Thymus (tissue), 11 donors: ENCODE measurements at regions not wholly inside any gene's neighbourhood (a gene's known extent, or its start where the extent isn't known, plus 50 kb on each side); places are given as distances from the start of the nearest gene placed in this dataset.

Experiments used
- DNase-seq, 9 donors: peaks; one replicate each; pipeline ENCODE4 v3.0.0-alpha.2; 2013; ENCODE audit warnings: low spot score in 9 of 9, low read depth in 6 of 9, missing footprints in 1 of 9
- H3K27ac ChIP-seq, 2 donors: one replicate each; pipeline ENCODE4 v1.5.1; 2013; ENCODE audit warnings: control low read depth in 1 of 2, low read depth in 1 of 2, low read length in 1 of 2, mild to moderate bottlenecking in 1 of 2, moderate library complexity in 1 of 2
- H3K27me3 ChIP-seq, 2 donors: one replicate each; pipeline ENCODE4 v1.5.1; 2013; ENCODE audit warnings: low read length in 1 of 2; ENCODE audit not compliant: control insufficient read depth in 2 of 2, insufficient read depth in 1 of 2
- H3K36me3 ChIP-seq, 2 donors: one replicate each; pipeline ENCODE4 v1.5.1; 2013; ENCODE audit warnings: low read length in 1 of 2, mild to moderate bottlenecking in 1 of 2, moderate library complexity in 1 of 2; ENCODE audit not compliant: control insufficient read depth in 2 of 2, insufficient read depth in 2 of 2
- H3K4me1 ChIP-seq, 2 donors: one replicate each; pipeline ENCODE4 v1.5.1; 2013; ENCODE audit warnings: low read length in 2 of 2; ENCODE audit not compliant: control insufficient read depth in 2 of 2, insufficient read depth in 2 of 2
- H3K4me3 ChIP-seq, 2 donors: one replicate each; pipeline ENCODE4 v1.5.1; 2013; ENCODE audit warnings: low read length in 2 of 2, control low read depth in 1 of 2, mild to moderate bottlenecking in 1 of 2
- H3K9me3 ChIP-seq, 2 donors: one replicate each; pipeline ENCODE4 v1.5.1; 2013; ENCODE audit warnings: low read length in 1 of 2, mild to moderate bottlenecking in 1 of 2; ENCODE audit not compliant: control insufficient read depth in 2 of 2, insufficient read depth in 1 of 2
- WGBS: extraction: QIAGEN DNeasy Blood & Tissue Kit; methylation state at CpG from one replicate; pipeline ENCODE4 v1.1.7; 2013; 5-methylcytosine and 5-hydroxymethylcytosine counted together
- donor health status: healthy.

DNA sequence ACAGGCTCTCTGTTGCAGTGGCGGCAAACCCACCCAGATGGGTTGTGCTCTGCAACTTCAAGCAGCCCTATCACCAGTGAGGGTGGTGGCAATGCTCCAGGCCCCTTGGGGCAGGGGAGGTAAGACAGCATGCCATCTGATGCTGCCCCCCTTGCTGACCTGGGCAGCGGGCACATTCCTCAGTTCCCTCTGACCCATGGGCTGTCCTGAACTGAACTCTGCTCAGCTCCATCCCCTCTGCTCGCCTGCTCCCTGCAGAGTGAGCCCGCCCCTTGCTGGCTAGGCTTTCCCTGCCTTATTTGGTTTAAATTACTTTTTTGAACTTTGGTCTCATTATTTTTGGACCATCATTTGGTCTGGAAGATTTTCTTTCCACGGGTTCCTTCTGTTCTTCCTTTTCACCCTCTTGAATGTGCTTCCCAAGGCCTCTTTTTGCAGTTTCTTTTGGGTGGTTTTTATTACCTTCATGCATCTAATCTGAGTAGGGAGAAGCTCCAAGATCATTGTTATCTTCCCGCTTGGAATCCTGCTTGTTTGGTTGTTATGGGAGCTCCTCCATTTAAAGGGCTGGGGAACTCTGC lies 565.4 kb downstream of the TNS1 start:
- 95% methylated on average over 6 of the region's 6 CpGs for WGBS
- no peak overlapping the region for H3K4me3 ChIP-seq
- H3K9me3 ChIP-seq, result no peaks in the 10 kb centered on the region
- no peak overlapping the region for H3K27ac ChIP-seq
- no peaks in the 10 kb centered on the region for H3K36me3 ChIP-seq
- peaks cover 14 to 37% of the 10 kb centered on the region in 2 donors for H3K4me1 ChIP-seq
- no peak for DNase-seq
- no peaks in the 10 kb centered on the region for H3K27me3 ChIP-seq

DNA sequence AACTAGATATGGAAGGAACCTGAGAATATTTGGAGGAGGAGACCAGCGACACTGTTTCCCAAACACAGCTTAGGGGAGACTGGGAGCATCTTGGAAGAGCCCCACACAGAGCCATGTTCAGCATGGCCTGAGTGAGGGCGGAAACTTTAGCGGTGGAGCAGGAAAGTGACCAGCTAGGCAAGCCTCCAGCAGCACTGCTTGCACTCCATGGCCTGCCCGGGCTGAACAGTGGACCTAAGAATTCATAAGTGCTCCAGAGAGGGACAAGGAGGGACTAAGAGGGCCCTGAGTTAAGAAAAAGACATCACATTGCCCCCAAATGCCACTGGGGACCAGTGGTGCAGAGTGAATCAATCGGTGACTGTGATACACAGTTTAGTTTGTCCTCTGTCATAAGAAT lies 566.4 kb downstream of the TNS1 start:
- H3K27me3 ChIP-seq, result no peaks in the 10 kb centered on the region
- DNase-seq, result no peak
- no peaks in the 10 kb centered on the region for H3K9me3 ChIP-seq
- H3K4me1 ChIP-seq, result peaks cover 14 to 43% of the 10 kb centered on the region in 2 donors
- 94% methylated on average over 5 of the region's 5 CpGs for WGBS
- H3K36me3 ChIP-seq, result no peaks in the 10 kb centered on the region
- H3K27ac ChIP-seq, result no peak overlapping the region
- no peak overlapping the region for H3K4me3 ChIP-seq

DNA sequence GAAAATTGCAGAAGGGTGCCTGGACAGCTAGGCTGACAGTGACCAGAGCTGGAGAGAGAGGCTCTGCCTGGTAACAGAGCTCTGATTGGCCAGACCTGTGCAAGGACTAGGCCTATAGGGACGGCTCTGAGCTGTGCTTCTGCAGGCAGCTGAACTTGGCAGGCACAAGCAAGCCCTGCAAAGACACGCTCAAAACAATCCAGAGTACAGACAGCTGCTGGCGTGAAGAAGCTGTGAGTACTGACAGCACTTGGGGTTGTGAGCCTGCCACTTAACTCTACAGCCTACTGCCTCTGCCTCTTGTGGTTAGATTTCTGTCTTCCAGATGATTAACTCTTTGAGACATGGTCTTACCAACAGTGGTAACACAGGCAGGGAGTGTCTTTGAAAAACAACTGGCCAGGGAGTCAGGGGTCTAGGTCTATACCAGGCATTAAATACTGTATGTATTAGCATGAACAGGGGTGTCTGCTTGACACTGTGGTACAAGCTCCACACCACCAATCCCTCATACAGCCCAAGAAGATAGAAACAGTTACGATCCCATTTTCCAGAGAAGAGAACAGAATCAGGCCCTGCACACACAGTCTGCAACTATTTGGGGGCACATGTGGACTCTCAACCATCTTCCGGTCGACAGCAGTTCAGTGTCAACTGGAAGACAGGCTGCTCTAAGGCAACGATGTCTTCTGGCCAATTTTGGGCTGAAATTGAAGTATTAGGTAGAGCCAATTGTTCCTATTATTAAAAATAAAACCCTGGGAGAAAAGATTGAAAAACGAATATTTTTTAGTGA lies 568.4 kb downstream of the TNS1 start:
- Histone ChIP-seq H3K4me1 (peaks cover 14 to 43% of the 10 kb centered on the region in 2 donors), H3K27ac (peak overlapping the region; percentile 68 to 90), H3K27me3 (no peaks in the 10 kb centered on the region), H3K36me3 (no peaks in the 10 kb centered on the region), H3K4me3 (peak overlapping the region in 1 of 2 donors; percentile 12), H3K9me3 (no peaks in the 10 kb centered on the region)
- DNase-seq, result peak; percentile 50 to 92 (median 73)
- 58% methylated on average over 8 of the region's 8 CpGs for WGBS

DNA sequence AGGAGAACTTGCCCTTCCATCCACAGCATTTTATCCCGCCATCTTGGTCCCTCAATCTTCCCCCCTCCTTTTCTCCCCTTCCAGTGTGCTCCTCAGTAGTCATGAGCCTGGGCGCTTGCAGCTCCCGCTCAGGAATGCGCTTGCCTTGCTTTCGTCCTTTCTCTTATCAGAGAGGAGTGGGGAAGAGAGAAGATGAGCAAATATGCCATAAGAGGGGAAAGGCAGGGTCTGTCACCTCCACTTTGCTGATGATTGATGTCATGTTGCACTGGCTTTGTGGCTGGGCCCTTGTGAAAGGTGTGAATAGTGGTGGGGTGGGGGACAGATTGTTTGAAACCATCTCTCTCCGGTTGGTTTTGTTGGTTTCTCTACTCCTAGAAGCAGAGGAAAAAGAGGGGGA lies 569.3 kb downstream of the TNS1 start:
- Histone ChIP-seq H3K36me3 (no peaks in the 10 kb centered on the region), H3K4me3 (peak overlapping the region in 1 of 2 donors; percentile 12), H3K4me1 (peaks cover 14 to 43% of the 10 kb centered on the region in 2 donors), H3K9me3 (no peaks in the 10 kb centered on the region), H3K27me3 (no peaks in the 10 kb centered on the region), H3K27ac (peak overlapping the region; percentile 67 to 90)
- peak in 3 of 9 donors; percentile 4 to 16 (median 11) for DNase-seq
- 82% methylated on average over 6 of the region's 6 CpGs for WGBS

DNA sequence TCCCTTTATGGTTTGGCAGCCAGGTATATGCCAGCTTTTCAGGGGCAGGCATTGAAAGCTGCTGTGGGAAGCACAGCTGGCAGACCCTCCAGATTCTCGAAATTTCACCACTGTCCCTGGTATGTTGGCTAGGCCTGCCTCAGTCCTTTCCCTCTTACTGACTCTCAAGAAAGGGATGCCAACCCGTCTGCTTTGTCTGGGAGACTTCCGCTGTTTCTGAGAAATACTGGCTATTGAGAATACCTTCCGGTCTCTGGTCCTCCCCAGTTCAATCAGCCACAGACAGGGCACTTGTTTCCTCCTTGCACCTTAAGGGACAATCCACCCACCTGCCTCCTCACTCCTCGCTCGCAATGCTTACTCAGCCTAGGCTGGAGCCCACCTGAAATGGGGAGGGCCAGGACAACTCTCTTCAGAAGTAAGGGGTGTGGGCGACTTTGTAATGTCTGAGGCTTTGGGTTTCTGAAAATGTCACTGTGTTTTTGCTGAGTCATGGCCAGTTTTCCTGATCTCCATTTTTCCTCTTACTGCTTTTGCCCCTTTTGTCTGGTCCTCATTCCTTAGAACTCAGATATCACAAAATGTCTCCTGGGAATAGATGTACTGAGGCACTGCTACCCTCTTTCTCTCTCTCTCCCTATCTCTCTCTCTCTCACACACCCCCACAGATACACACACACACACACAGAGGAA lies 571.1 kb downstream of the TNS1 start:
- Histone ChIP-seq H3K4me3 (no peak overlapping the region), H3K4me1 (peaks cover 14 to 43% of the 10 kb centered on the region in 2 donors), H3K27me3 (no peaks in the 10 kb centered on the region), H3K27ac (no peak overlapping the region), H3K9me3 (no peaks in the 10 kb centered on the region), H3K36me3 (no peaks in the 10 kb centered on the region)
- 74% methylated on average over 7 of the region's 7 CpGs for WGBS
- no peak for DNase-seq

GRCh38 chr2:217430916-217431576 lies 571.2 kb upstream of the TNP1 start:
- DNase-seq, result no peak
- no peaks in the 10 kb centered on the region for H3K9me3 ChIP-seq
- H3K36me3 ChIP-seq, result no peaks in the 10 kb centered on the region
- H3K4me3 ChIP-seq, result no peak overlapping the region
- H3K27ac ChIP-seq, result no peak overlapping the region
- H3K27me3 ChIP-seq, result no peaks in the 10 kb centered on the region
- 92% methylated on average over 3 of the region's 3 CpGs for whole genome bisulfite sequencing
- peaks cover 10 to 37% of the 10 kb centered on the region in 2 donors for H3K4me1 ChIP-seq

GRCh38 chr2:217429981-217430500 lies 570.2 kb upstream of the TNP1 start:
- DNase-seq, result no peak
- H3K36me3 ChIP-seq, result no peaks in the 10 kb centered on the region
- no peaks in the 10 kb centered on the region for H3K9me3 ChIP-seq
- 94% methylated on average over 6 of the region's 6 CpGs for WGBS
- H3K4me3 ChIP-seq, result no peak overlapping the region
- H3K4me1 ChIP-seq, result peaks cover 8 to 27% of the 10 kb centered on the region in 2 donors
- no peaks in the 10 kb centered on the region for H3K27me3 ChIP-seq
- H3K27ac ChIP-seq, result no peak overlapping the region

GRCh38 chr2:217421834-217422233 lies 562.0 kb upstream of the TNP1 start:
- Histone ChIP-seq H3K9me3 (no peaks in the 10 kb centered on the region), H3K4me3 (no peak overlapping the region), H3K27ac (no peak overlapping the region), H3K27me3 (no peaks in the 10 kb centered on the region), H3K4me1 (no peaks in the 10 kb centered on the region), H3K36me3 (no peaks in the 10 kb centered on the region)
- DNase-seq, result no peak
